GM12878 (cell line): ENCODE measurements at regions not wholly inside any gene's neighbourhood (a gene's known extent, or its start where the extent isn't known, plus 50 kb on each side); places are given as distances from the start of the nearest gene placed in this dataset.

Experiments
- ATAC-seq: fragments of 200-7000 bp; cut with Tn5 transposase; 3 replicates; pipeline ENCODE4 v1.9.1; 2020; ENCODE audit warnings: mild to moderate bottlenecking, moderate library complexity
- BruUV-seq: library from RNA; stranded (reverse); fragments of 400-500 nt; replicated peaks from 2 replicates; lab custom pipeline; 2021; lab: Mats Ljungman, UMichigan
- CTCF ChIA-PET: fragments of 300-600 bp; sonication (Branson Sonifier 250); formaldehyde crosslinking; extraction: SDS; loops from one replicate; lab custom pipeline; 2021; ENCODE audit warnings: inconsistent platforms; lab: Yijun Ruan, JAX
- POLR2A ChIA-PET: fragments of 350-600 bp; formaldehyde crosslinking; extraction: SDS; loops from one replicate; lab custom pipeline; 2021; ENCODE audit warnings: inconsistent platforms; lab: Charles Lee
- RAD21 ChIA-PET: fragments of 300-600 bp; sonication (Branson Sonifier 250); formaldehyde crosslinking; loops from one replicate; lab custom pipeline; 2023; ENCODE audit warnings: antibody characterized with exemption; ENCODE audit not compliant: unreplicated experiment; lab: Charles Lee
- SMC1A ChIA-PET: fragments of 300-600 bp; sonication (Branson Sonifier 250); formaldehyde crosslinking; loops from one replicate; lab custom pipeline; 2023; ENCODE audit not compliant: unreplicated experiment, uncharacterized antibody; lab: Charles Lee
- DNase-seq: peaks from one replicate; pipeline ENCODE4 v3.0.0-alpha.2; 2011; ENCODE audit warnings: low read depth, low spot score
- FAIRE-seq: peaks from 3 replicates; lab custom pipeline; 2011; peaks lifted over from hg19 to GRCh38; lab: Jason Lieb, UNC
- H2AFZ ChIP-seq: 2 replicates; pipeline ENCODE4 v1.6.0; 2011; ENCODE audit warnings: low read depth, low read length, control low read depth; ENCODE audit not compliant: control insufficient read depth
- H3K27ac ChIP-seq: 2 replicates; pipeline ENCODE4 v1.5.1; 2011; ENCODE audit warnings: control low read depth; ENCODE audit not compliant: control insufficient read depth, insufficient read depth
- H3K27me3 ChIP-seq, 2 experiments: replicated peaks in 1 of 2; 2 replicates each; pipeline versions ENCODE4 v1.6.0 to v1.6.1; 2011; ENCODE audit warnings: low read length in 1 of 2; ENCODE audit not compliant: control insufficient read depth in 2 of 2, insufficient read depth in 2 of 2
- H3K36me3 ChIP-seq, 2 experiments: 2 replicates each; pipeline ENCODE4 v1.5.1; 2011; ENCODE audit warnings: low read length in 1 of 2; ENCODE audit not compliant: control insufficient read depth in 2 of 2, insufficient read depth in 2 of 2
- H3K4me1 ChIP-seq: 2 replicates; pipeline ENCODE4 v1.6.1; 2011; ENCODE audit warnings: mild to moderate bottlenecking, low read length, moderate library complexity, mixed read lengths; ENCODE audit not compliant: control insufficient read depth, insufficient read depth
- H3K4me2 ChIP-seq: 2 replicates; pipeline ENCODE4 v1.6.0; 2011; ENCODE audit warnings: control low read depth; ENCODE audit not compliant: control insufficient read depth, insufficient read depth
- H3K4me3 ChIP-seq: fragments of 200-600 bp; sonication (generic); 2 replicates; pipeline ENCODE4 v1.5.1; 2016
- H3K79me2 ChIP-seq: 2 replicates; pipeline ENCODE4 v1.6.0; 2011; ENCODE audit warnings: low read length; ENCODE audit not compliant: control insufficient read depth, insufficient read depth
- H3K9ac ChIP-seq: 2 replicates; pipeline ENCODE4 v1.8.0; 2011; ENCODE audit warnings: low read length, control low read depth, mixed read lengths; ENCODE audit not compliant: control insufficient read depth, insufficient read depth
- H3K9me3 ChIP-seq: replicated peaks from 3 replicates; pipeline ENCODE4 v1.5.1; 2011; ENCODE audit warnings: mild to moderate bottlenecking, low read length; ENCODE audit not compliant: control insufficient read depth, insufficient read depth
- H4K20me1 ChIP-seq: 2 replicates; pipeline ENCODE4 v1.6.0; 2011; ENCODE audit not compliant: control insufficient read depth, insufficient read depth
- BCLAF1 ChIP-seq: fragments of 450-650 bp; IDR thresholded peaks from 2 replicates; pipeline ENCODE4 v1.6.1; 2017; ENCODE audit warnings: antibody characterized with exemption, mild to moderate bottlenecking, moderate library complexity
- GATAD2B ChIP-seq: fragments of 450-650 bp; conservative IDR thresholded peaks from 2 replicates; pipeline ENCODE4 v1.6.1; 2017; ENCODE audit warnings: low read depth, mild to moderate bottlenecking, moderate library complexity
- IKZF2 ChIP-seq, 2 experiments: fragments of 450-650 bp; IDR thresholded peaks; 2 replicates each; pipeline ENCODE4 v1.6.1; 2017; ENCODE audit warnings: mild to moderate bottlenecking in 2 of 2, moderate library complexity in 2 of 2
- MYB ChIP-seq: fragments of 150-350 bp; IDR thresholded peaks from 2 replicates; pipeline ENCODE4 v1.6.1; 2014; ENCODE audit warnings: mild to moderate bottlenecking, low read depth, low read length, borderline replicate concordance
- NFYB ChIP-seq: IDR thresholded peaks from 2 replicates; pipeline ENCODE4 v1.6.1; 2011; ENCODE audit warnings: low read depth, mild to moderate bottlenecking, low read length, improper control_type of control experiment, moderate library complexity; ENCODE audit not compliant: insufficient read depth
- ZBTB4 ChIP-seq: fragments of 450-650 bp; formaldehyde crosslinking; IDR thresholded peaks from 2 replicates; pipeline ENCODE4 v1.4.0; 2022; ENCODE audit warnings: mild to moderate bottlenecking, moderate library complexity
- WGBS: methylation state at CpG from one replicate; pipeline ENCODE4 v1.1.6; 2016; ENCODE audit warnings: low lambda C conversion rate; ENCODE audit not compliant: insufficient replicate concordance, insufficient coverage; ENCODE audit errors: missing lambda C conversion rate; 5-methylcytosine and 5-hydroxymethylcytosine counted together
- in situ Hi-C: fragments of 300-500 bp; cut with MboI; formaldehyde crosslinking; loops from 9 replicates; pipeline ENCODE4 v1.14.3; 2018; ENCODE audit warnings: mixed read lengths
- intact Hi-C: fragments of 100-400 bp; cut with micrococcal nuclease; formaldehyde crosslinking; loops from one replicate; pipeline ENCODE4 v1.14.2; 2022; ENCODE audit not compliant: unreplicated experiment

GRCh38 chr1:234722270-234722704 is 112.3 kb upstream of the IRF2BP2 start:
- H3K4me1 ChIP-seq: peaks cover 41% of the 10 kb centered on the region
- H3K79me2 ChIP-seq: no peaks in the 10 kb centered on the region
- no peak overlapping the region for H3K27ac ChIP-seq
- SMC1A ChIA-PET: interaction anchor here (0.8 to 15.6 kb wide), 12 partner anchors 12 to 222 kb away, joined by 3 to 255 read pairs (median 4); partner anchors contain the start of gene IRF2BP2
- H3K4me2 ChIP-seq: no peak overlapping the region
- TF ChIP-seq ZBTB4 (CRISPR knock-in tag) (no peak), BCLAF1 (no peak), IKZF2 (IDR thresholded peaks at IDR 0.05) (no peak), GATAD2B (no peak), NFYB (no peak), MYB (no peak)
- POLR2A ChIA-PET: interaction anchor here (0.7 to 6.0 kb wide), 8 partner anchors 10 to 241 kb away, joined by 3 to 73 read pairs (median 4); partner anchors contain the start of gene IRF2BP2
- no peaks in the 10 kb centered on the region for H3K36me3 ChIP-seq
- no TSS peak for BruUV-seq
- 77% methylated on average over 9 of the region's 9 CpGs for WGBS
- no peak overlapping the region for H2AFZ ChIP-seq
- no peaks in the 10 kb centered on the region for H3K27me3 ChIP-seq
- no peak for FAIRE-seq
- H3K4me3 ChIP-seq: no peak overlapping the region
- DNase-seq: no peak
- H3K9ac ChIP-seq: no peak overlapping the region
- H4K20me1 ChIP-seq: no peaks in the 10 kb centered on the region
- CTCF ChIA-PET: interaction anchor here (0.6 to 2.1 kb wide), 2 partner anchors 22 to 103 kb away, joined by 3 to 8 read pairs; no protein-coding TSS in a partner anchor
- no peak for ATAC-seq
- intact Hi-C loops (loop anchor here (5.0 kb wide), 1 partner anchor 225 kb away; no protein-coding TSS in a partner anchor), in situ Hi-C loops (no loop called here)
- RAD21 ChIA-PET: interaction anchor here (1.0 to 8.0 kb wide), 8 partner anchors 20 to 352 kb away, joined by 3 to 128 read pairs (median 11); partner anchors contain the start of gene IRF2BP2
- no peaks in the 10 kb centered on the region for H3K9me3 ChIP-seq
